Mammary epithelial cell (primary cell): ENCODE measurements at regions not wholly inside any gene's neighbourhood (a gene's known extent, or its start where the extent isn't known, plus 50 kb on each side); places are given as distances from the start of the nearest gene placed in this dataset.

ENCODE experiments used
- EZH2 ChIP-seq: IDR thresholded peaks from 2 replicates; pipeline ENCODE4 v1.6.1; 2012; ENCODE audit warnings: low read length, inconsistent platforms, borderline replicate concordance
- TF ChIP-seq, protein P1 (sequence below), 2 donors: IDR thresholded peaks in 1 of 2; conservative IDR thresholded peaks in 1 of 2; 2 replicates each; pipeline ENCODE4 v1.5.1; 2011 to 2012; ENCODE audit warnings: inconsistent platforms in 2 of 2, low read length in 2 of 2, mild to moderate bottlenecking in 2 of 2, control low read depth in 1 of 2, low read depth in 1 of 2; ENCODE audit not compliant: insufficient read depth in 1 of 2; ENCODE audit errors: extremely low read depth in 1 of 2

DNA sequence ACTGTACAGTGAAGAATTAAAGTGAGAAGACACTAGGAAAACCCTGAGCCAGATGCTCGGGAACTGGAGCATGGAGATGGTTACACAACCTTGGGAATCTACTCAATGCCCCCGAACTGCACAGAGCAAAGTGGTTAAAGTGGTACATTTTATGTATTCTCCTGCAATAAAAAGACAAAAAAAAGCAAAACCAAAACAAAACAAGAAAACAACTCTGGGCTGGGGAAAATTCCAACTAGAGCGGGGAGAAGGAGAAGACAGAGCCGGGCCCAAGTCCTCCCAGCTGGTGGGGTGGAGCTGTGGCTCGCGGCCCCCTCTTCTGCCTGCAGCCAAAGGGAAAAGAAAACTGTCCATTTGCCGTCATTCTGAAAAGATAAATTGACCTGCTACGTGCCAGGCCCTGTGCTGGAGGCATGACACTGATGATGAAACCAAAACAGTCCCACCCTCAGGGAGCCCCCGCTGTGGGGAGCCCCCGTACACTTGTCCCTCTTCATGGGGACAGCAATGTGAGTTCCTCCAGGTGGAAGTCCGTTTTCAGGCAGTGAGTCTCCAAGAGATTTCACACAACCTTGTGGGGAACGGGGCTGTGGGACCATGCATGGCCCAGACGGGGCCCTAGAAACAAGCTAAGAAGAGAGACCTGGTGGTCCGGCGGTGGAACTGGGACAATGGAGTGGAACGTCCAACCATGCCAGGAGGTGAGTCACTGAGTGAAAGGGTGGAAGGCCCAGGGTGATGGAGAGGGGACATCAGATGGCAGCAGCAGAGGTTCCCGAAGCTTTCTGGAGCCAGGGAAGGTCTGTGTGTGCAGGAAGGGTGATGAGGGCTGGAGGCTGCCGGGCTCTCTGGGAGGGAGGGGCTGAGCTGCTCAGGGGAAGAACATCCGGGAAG is 114.8 kb upstream of the COL5A1 start:
- TF ChIP-seq, protein P1, sequence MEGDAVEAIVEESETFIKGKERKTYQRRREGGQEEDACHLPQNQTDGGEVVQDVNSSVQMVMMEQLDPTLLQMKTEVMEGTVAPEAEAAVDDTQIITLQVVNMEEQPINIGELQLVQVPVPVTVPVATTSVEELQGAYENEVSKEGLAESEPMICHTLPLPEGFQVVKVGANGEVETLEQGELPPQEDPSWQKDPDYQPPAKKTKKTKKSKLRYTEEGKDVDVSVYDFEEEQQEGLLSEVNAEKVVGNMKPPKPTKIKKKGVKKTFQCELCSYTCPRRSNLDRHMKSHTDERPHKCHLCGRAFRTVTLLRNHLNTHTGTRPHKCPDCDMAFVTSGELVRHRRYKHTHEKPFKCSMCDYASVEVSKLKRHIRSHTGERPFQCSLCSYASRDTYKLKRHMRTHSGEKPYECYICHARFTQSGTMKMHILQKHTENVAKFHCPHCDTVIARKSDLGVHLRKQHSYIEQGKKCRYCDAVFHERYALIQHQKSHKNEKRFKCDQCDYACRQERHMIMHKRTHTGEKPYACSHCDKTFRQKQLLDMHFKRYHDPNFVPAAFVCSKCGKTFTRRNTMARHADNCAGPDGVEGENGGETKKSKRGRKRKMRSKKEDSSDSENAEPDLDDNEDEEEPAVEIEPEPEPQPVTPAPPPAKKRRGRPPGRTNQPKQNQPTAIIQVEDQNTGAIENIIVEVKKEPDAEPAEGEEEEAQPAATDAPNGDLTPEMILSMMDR (conservative IDR thresholded peaks at IDR 0.05 in 1 of 2, IDR thresholded peaks at IDR 0.05 in 1 of 2; ENCODE audit: extremely low read depth in 1 of 2, insufficient read depth in 1 of 2, low read depth in 1 of 2, low read length in 2 of 2): no peak
- TF ChIP-seq EZH2: no peak
